ENCODE measurements at regions not wholly inside any gene's neighbourhood (a gene's known extent, or its start where the extent isn't known, plus 50 kb on each side); places are given as distances from the start of the nearest gene placed in this dataset.

DNA sequence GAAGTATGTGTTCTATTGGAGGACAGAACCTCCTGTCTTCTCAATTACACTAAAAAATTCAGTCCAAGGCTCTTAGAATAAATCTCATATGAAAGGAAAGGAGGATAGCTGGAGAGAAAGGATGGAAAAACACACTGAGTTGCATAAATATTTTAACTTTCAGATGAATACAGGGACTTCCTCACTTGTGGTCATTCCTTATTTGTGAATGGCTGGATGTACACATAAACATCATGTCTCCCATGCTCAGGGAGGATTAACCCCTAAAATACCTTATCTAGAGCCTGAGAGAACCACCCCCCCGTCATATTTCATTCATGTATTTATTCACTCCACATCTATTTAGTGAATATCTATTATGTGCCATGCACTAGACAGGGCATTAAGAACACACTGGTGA is 217.6 kb upstream of the CITED2 start:
- peak overlapping the region; percentile 10 for H3K27ac Mint-ChIP-seq (ENCODE audit: unreplicated experiment)
- no peak for DNase-seq (ENCODE audit: low read depth, low spot score)
- H3K4me3 Mint-ChIP-seq = peak overlapping the region; percentile 5
- TF ChIP-seq, protein P1, sequence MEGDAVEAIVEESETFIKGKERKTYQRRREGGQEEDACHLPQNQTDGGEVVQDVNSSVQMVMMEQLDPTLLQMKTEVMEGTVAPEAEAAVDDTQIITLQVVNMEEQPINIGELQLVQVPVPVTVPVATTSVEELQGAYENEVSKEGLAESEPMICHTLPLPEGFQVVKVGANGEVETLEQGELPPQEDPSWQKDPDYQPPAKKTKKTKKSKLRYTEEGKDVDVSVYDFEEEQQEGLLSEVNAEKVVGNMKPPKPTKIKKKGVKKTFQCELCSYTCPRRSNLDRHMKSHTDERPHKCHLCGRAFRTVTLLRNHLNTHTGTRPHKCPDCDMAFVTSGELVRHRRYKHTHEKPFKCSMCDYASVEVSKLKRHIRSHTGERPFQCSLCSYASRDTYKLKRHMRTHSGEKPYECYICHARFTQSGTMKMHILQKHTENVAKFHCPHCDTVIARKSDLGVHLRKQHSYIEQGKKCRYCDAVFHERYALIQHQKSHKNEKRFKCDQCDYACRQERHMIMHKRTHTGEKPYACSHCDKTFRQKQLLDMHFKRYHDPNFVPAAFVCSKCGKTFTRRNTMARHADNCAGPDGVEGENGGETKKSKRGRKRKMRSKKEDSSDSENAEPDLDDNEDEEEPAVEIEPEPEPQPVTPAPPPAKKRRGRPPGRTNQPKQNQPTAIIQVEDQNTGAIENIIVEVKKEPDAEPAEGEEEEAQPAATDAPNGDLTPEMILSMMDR (conservative IDR thresholded peaks at IDR 0.05) = no peak
- H3K4me1 Mint-ChIP-seq = peaks cover 63% of the 10 kb centered on the region
- H3K27me3 Mint-ChIP-seq (ENCODE audit: low read depth) = no peaks in the 10 kb centered on the region
- H3K36me3 Mint-ChIP-seq (ENCODE audit: low read depth) = no peaks in the 10 kb centered on the region
- H3K9me3 Mint-ChIP-seq = no peaks in the 10 kb centered on the region

DNA sequence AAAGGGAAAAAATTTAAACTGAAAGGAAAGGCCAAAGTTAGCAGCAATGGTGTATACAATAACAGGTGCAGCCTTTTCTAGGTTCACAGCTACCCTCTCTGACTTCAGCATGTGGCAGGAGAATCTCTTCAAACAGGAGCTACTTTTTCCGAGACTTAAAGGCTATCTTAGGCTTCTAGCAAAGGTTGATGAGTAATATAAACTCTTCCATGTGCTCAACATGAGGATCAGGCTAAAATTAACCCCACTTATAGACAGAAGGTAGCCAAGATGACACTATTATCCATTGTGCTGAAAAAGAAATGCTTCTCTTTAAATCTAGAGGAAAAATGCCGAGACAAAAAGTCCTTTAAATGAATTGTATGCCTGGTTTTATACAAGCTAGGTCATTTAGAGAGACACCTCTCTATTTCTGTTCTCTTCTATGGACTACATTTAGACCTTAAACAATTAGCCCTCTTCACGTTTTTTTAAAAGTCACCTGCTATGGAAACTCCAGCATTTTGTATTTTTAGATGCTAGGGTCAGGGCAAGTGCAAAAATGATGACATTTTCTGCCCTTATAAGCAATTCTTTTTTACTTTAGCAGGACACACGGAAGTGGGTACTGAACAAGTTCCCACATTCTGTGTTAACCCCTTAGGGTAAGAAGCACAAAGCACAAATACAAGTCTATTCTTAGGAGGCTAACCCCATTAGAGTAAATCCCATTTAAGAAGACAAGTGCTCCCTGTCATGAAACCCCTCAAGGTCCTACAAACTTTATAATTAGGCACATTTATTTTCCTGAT is 216.8 kb upstream of the CITED2 start:
- Mint-ChIP-seq H3K4me3 (peak overlapping the region; percentile 11), H3K36me3 (ENCODE audit: low read depth) (no peaks in the 10 kb centered on the region), H3K9me3 (no peaks in the 10 kb centered on the region), H3K4me1 (peaks cover 62% of the 10 kb centered on the region), H3K27ac (ENCODE audit: unreplicated experiment) (peak overlapping the region; percentile 10), H3K27me3 (ENCODE audit: low read depth) (no peaks in the 10 kb centered on the region)
- TF ChIP-seq, protein P1 (conservative IDR thresholded peaks at IDR 0.05) = no peak
- no peak for DNase-seq (ENCODE audit: low read depth, low spot score)

DNA sequence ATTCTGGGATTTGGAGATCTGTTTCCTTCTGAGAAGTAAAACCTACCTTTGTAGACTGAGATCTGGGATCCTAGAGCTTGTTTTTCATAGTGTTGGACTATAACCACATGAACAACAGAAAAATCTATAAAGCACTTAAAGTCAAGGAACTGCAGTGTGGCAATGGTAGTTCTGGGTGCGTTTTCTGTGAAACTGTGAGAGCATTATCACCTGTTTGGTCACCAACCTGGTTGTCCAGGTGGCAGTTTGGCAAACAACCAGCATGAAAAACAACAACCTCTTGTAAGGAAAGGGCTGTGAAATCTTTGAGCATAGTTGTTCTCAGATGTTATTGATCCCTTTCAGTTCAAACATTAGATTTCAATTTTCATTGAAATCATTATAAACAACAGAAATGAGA is 215.8 kb upstream of the CITED2 start:
- Mint-ChIP-seq H3K27ac (ENCODE audit: unreplicated experiment) (no peak overlapping the region), H3K4me1 (peaks cover 60% of the 10 kb centered on the region), H3K27me3 (ENCODE audit: low read depth) (no peaks in the 10 kb centered on the region), H3K4me3 (no peak overlapping the region), H3K36me3 (ENCODE audit: low read depth) (no peaks in the 10 kb centered on the region), H3K9me3 (no peaks in the 10 kb centered on the region)
- TF ChIP-seq, protein P1 (conservative IDR thresholded peaks at IDR 0.05) = no peak
- no peak for DNase-seq (ENCODE audit: low read depth, low spot score)

DNA sequence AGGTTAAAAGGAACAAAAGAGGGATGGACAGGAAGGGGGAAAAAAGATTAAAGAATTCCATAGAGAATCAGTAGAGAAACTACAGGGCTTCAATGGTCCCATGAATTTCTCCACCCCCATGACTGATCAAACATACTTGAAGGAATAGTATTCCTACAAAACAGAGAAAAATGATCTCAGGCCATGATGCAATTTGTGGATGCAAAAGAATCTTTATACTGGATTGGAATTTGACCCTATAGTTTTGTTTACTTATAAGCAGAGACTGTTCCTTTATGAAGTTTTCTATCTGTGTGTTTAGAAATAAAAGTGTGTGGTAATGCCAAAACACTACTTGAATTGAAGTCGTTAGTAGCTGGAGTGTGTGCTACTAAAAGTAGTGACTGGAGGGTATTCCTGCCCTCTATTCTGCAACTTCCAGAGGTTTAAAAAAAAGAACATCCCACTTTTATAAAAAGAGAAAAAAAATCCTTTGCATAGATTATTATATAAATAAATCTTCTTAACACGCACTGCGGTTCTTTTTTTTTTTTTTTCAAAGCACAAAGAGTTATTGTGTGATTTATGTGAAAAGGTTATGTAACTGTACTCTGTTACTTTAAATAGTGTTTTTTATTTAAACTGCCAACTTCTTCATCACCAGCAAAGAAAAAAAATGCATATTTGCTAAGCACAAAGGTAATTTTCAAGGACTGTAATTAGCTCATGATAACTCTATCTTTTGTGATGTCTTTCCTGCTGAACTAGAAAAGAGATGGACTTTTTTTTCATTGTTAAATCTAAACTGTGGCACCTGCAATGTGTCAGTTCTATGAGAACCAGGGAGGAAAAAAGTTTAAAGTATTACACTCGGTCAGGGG is 214.5 kb upstream of the CITED2 start:
- no peaks in the 10 kb centered on the region for H3K27me3 Mint-ChIP-seq (ENCODE audit: low read depth)
- no peak overlapping the region for H3K27ac Mint-ChIP-seq (ENCODE audit: unreplicated experiment)
- TF ChIP-seq, protein P1 (conservative IDR thresholded peaks at IDR 0.05) = no peak
- H3K4me3 Mint-ChIP-seq = no peak overlapping the region
- peaks cover 56% of the 10 kb centered on the region for H3K4me1 Mint-ChIP-seq
- H3K36me3 Mint-ChIP-seq (ENCODE audit: low read depth) = no peaks in the 10 kb centered on the region
- no peak for DNase-seq (ENCODE audit: low read depth, low spot score)
- no peaks in the 10 kb centered on the region for H3K9me3 Mint-ChIP-seq

DNA sequence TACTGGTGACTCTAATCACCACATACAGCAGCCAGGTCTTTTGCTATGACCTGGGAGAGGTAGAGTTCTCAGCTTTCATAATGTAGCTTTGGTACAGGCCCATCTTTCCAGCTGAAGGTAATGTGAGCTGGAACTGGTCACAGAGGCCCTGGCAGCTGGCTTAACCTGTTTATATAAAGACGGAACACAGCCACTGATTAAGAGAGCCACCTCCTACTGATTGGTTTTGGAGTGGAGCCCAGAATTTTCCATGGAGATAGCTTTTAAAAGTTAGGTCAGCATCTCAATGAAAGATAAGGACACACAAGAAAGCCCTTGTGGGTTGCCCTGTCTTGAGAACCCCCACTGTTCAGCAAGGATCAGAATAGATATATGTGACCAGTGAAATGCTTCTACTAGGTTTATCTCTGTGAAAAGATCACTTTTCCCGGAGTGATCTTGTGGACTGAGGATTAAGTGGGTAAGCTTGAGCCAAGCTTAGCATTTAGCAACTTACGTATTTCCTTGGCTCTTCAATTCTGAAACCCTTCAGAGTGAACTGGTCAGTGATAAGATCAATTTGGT is 213.7 kb upstream of the CITED2 start:
- no peak for DNase-seq (ENCODE audit: low read depth, low spot score)
- no peak overlapping the region for H3K4me3 Mint-ChIP-seq
- no peak overlapping the region for H3K27ac Mint-ChIP-seq (ENCODE audit: unreplicated experiment)
- no peaks in the 10 kb centered on the region for H3K36me3 Mint-ChIP-seq (ENCODE audit: low read depth)
- no peaks in the 10 kb centered on the region for H3K27me3 Mint-ChIP-seq (ENCODE audit: low read depth)
- TF ChIP-seq, protein P1 (conservative IDR thresholded peaks at IDR 0.05) = no peak
- peaks cover 57% of the 10 kb centered on the region for H3K4me1 Mint-ChIP-seq
- H3K9me3 Mint-ChIP-seq = peaks cover 2% of the 10 kb centered on the region

Measured in neural crest cell (in vitro differentiated cells).